GM12891 (cell line): ENCODE measurements at regions not wholly inside any gene's neighbourhood (a gene's known extent, or its start where the extent isn't known, plus 50 kb on each side); places are given as distances from the start of the nearest gene placed in this dataset.
"Not testable (repeated sequence)": the region's sequence is repeated elsewhere in the genome, so short reads cannot be mapped to it uniquely, and the experiment has no call there.

Source experiments
- DNase-seq: peaks from one replicate; pipeline ENCODE4 v3.0.0; 2011; ENCODE audit warnings: low spot score; ENCODE audit not compliant: insufficient read length
- FAIRE-seq: peaks from 2 replicates; lab custom pipeline; 2011; peaks lifted over from hg19 to GRCh38; lab: Jason Lieb, UNC
- PAX5 ChIP-seq: IDR thresholded peaks from 2 replicates; pipeline ENCODE4 v1.6.1; 2011; ENCODE audit warnings: low read length, moderate library complexity, mild to moderate bottlenecking; ENCODE audit not compliant: insufficient read depth, severe bottlenecking
- POLR2A ChIP-seq: IDR thresholded peaks from 2 replicates; pipeline ENCODE4 v1.6.1; 2011; ENCODE audit warnings: low read depth, low read length, control low read depth
- POLR2AphosphoS5 ChIP-seq: IDR thresholded peaks from 2 replicates; pipeline ENCODE4 v1.6.1; 2011; ENCODE audit warnings: low read depth, low read length, control low read depth
- POU2F2 ChIP-seq: IDR thresholded peaks from 2 replicates; pipeline ENCODE4 v1.6.1; 2011; ENCODE audit warnings: low read depth, mild to moderate bottlenecking, control low read depth, low read length, moderate library complexity
- SPI1 ChIP-seq: IDR thresholded peaks from 2 replicates; pipeline ENCODE4 v1.6.1; 2011; ENCODE audit warnings: low read depth, low read length, control low read depth
- TAF1 ChIP-seq: IDR thresholded peaks from 2 replicates; pipeline ENCODE4 v1.6.1; 2011; ENCODE audit warnings: low read depth, low read length, control low read depth

DNA sequence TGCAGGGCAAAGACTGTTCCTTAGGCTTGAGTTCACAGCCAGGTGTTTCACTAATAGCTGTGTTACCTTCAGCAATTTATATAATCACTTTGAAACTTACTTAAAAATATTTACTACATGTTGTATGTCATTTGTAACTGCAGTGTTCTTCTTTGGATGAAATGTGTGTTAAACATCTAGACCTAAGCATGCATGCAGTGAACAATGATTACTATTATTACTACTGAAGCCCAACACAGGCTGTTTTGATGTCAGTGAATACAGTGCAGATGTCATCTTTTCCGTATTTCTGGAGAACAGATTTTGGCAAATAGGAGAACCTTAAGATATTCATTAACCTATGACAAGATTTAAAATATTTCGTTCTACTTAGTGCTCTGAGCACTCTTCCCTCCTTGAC is 101.8 kb upstream of the ANK2 start:
- FAIRE-seq (no peak), DNase-seq (no peak)
- TF ChIP-seq PAX5, result no peak
- no peak for TF ChIP-seq POLR2AphosphoS5
- no peak for TF ChIP-seq SPI1
- TF ChIP-seq TAF1, result no peak
- no peak for TF ChIP-seq POLR2A
- no peak for TF ChIP-seq POU2F2

DNA sequence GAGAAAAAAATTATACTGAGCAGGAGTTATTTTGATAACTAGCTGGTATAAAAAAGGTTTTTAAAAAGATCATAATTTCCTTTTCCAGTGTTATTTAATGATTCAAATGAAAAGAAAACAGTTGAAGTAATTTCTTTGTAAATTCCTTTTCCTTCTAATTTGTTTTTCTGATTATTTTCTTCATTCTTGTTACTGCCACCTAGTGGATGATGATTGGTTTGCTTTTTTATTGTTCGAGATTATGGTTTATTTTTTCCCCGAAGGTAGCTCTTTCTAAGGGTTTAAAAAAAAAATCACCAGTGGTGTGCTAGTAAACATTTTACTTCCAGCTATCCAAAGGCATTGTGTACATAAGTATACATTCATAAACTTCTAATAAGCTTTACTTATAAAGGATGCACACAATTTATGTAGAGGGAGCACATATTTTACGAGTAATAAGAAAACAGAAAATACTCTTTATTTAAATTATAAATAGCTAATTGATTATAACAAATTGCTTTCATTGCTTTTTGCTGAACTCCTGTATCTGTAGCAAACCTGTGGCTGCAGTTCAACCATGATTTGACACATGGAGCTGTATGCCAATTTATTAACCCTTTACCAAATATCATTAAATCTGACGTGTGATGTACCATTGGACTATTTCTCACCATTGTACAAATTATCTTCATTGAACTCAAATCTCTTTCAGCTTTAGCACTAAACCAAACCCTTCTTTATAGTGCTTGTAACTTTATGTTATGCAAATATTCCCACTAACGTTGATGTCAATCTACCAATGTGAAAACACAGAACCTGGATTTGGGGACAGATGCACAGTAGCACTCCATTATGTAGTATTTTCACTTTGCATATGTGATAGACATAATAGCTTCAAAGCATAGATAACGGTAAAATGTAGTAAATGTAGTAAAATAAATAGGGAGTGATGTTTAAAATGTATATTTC is 97.8 kb upstream of the ANK2 start:
- DNase-seq, result no peak
- TF ChIP-seq POLR2A (no peak), SPI1 (no peak), POLR2AphosphoS5 (no peak), PAX5 (no peak), POU2F2 (no peak), TAF1 (no peak)
- FAIRE-seq, result peak; percentile 59

DNA sequence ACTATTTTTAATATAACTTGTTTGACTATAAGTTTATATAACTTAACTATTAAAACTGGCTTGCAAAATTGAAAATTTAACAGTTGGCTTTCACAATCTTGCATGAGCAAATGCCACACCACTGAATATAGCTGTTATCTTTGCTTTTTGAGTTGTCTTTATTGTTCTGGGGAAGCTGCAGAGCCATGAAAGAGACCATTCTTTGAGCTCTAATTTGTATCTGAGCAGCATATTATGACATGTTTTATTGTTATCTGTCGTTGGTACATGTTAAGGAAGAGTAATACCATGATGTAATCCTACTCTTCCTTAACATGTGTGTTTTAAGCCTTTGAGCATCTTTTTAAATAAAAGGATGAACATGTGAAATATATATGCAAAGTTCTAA is 97.1 kb upstream of the ANK2 start:
- FAIRE-seq (no peak), DNase-seq (no peak)
- TF ChIP-seq SPI1 (no peak), POLR2A (no peak), PAX5 (no peak), POLR2AphosphoS5 (no peak), POU2F2 (no peak), TAF1 (no peak)

DNA sequence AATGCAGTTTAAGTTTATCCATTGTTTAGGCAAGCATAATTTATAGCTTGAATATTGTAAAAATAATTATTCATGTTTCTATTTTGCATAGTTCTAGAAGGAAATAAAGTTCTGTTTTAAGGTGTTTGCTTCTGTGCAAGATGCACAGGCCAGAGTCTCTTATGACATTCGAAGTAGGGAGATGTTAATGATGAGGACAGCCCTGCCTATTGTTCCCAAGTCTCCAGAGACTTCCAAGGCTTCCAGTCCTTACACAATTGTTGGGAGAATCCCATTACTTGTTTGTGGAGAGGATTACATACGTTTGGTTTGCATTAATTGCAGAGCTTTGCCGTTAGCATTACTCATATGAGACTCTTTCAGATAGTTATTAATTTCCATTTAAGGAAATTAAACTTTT is 96.2 kb upstream of the ANK2 start:
- no peak for TF ChIP-seq POU2F2
- no peak for TF ChIP-seq SPI1
- no peak for TF ChIP-seq POLR2A
- no peak for TF ChIP-seq POLR2AphosphoS5
- TF ChIP-seq TAF1, result no peak
- no peak for DNase-seq
- no peak for FAIRE-seq

DNA sequence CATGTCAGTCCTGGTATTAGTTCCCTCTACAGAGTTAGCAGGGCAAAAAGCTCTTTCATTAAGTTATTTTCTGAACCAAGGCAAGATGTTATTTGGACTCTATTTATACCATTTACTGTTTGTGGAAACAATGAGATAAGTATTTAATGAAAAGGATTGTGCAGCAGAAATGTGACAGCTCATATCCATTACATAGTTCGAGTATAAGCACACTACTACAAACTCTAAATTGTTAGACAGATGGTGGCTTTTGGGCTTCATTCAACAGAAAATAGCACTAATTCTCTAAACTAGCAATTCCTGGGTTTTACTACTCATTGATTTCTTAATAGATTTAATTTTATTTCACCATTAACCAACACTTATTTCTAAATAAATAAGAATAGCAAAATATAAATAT is 95.2 kb upstream of the ANK2 start:
- FAIRE-seq (no peak), DNase-seq (no peak)
- TF ChIP-seq SPI1 (no peak), POLR2AphosphoS5 (no peak), PAX5 (no peak), POLR2A (no peak), TAF1 (no peak), POU2F2 (no peak)

DNA sequence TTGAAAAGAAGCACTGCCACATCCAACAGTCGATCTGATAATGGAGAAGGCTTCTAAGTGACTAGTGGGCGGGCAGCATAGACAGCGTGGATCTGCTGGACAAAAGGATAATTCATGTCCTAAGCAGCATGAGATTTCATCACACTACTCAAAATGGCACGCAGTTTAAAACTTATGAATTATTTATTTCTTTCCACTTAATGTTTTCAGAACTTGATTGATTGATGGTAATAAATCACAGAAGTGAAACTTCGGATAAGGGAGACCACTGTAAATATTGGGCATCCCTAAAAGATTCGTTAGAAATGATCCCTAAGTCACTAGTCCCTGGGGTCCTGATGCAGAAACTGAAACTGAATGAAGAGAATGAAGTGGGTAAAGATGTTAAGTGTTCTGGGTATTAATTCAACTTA is 93.0 kb upstream of the ANK2 start:
- DNase-seq (no peak), FAIRE-seq (no peak)
- TF ChIP-seq POLR2AphosphoS5 (no peak), PAX5 (no peak), POU2F2 (no peak), TAF1 (no peak), POLR2A (no peak), SPI1 (no peak)

DNA sequence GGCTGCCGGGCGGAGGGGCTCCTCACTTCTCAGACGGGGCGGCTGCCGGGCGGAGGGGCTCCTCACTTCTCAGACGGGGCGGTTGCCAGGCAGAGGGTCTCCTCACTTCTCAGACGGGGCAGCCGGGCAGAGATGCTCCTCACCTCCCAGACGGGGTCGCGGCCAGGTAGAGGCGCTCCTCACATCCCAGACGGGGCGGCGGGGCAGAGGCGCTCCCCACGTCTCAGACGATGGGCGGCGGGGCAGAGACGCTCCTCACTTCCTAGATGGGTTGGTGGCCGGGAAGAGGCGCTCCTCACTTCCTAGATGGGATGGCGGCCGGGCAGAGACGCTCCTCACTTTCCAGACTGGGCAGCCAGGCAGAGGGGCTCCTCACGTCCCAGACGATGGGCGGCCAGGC is 91.7 kb upstream of the ANK2 start:
- not testable (repeated sequence) for DNase-seq, FAIRE-seq

DNA sequence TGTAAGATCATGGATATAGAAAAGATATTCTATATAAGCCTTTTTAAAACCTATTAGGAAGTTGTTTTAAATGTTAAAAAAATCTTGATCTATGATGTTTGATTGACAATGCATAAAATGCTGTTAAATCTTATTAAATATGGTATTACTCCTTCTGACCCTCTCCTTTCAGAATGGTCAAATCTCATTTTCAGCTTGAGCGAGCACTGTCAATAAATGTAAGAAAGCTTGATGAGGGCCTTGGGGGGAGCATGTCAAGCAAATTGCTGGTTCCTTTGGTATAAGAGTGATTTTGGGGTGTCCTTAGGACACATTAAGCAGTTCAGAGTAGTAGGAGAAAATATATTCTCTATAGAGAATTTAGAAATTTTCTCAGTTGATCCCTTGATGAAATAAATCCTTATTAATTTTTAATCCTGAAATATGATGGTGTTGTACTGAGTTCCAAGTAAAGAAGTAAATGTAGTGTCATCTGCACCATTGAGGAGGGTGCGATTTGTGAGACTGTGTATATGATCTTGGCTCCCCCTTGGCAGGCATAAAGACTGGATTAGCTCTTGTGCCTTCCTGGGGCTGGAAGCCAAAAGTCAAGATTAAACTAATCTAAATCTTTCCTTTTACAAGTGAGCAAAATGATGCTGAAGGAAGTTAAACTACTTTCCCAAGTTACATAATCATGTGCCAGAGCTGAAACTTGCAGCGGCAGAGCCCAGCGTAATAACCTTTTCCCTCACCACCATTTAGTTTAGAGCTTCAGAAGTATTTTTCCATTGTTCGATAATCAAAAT is 82.6 kb upstream of the ANK2 start:
- TF ChIP-seq TAF1, result no peak
- TF ChIP-seq POLR2A, result no peak
- TF ChIP-seq PAX5, result no peak
- TF ChIP-seq POLR2AphosphoS5, result no peak
- TF ChIP-seq POU2F2, result no peak
- no peak for TF ChIP-seq SPI1
- FAIRE-seq (no peak), DNase-seq (no peak)

DNA sequence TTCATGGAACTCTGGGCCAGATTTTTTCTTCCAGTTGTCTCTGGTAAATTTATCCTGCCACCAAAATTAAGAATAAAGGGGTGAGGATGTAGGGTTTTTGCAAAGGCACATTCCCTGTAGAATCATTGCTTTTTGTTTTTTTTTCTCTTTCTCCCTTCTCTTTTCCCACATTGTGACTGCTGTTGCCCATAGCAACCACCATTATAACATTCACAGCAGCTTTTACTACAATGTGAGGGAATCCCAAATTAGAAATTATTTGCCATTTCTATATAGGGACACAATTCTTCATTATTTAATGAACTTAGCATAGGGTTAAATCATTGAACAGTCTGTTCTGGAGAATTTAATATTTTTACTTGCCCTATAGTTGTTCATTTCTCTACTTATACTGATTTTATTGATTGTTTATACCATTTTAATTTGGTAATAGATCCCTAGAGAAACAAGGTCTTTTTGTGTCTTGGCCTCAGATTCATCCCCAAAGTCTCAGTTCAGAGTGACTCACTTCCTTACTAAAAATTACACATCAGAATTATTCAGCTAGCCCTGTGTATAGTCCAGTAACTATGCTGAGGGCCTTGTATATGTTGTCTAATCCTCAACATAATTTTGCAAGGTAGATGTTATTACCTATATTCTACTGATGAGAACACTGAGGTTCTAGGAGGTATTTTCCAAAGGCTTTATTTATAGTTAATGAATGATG is 80.8 kb upstream of the ANK2 start:
- no peak for DNase-seq
- TF ChIP-seq POLR2A (no peak), PAX5 (no peak), TAF1 (no peak), POU2F2 (no peak), POLR2AphosphoS5 (no peak), SPI1 (no peak)
- FAIRE-seq, result no peak

DNA sequence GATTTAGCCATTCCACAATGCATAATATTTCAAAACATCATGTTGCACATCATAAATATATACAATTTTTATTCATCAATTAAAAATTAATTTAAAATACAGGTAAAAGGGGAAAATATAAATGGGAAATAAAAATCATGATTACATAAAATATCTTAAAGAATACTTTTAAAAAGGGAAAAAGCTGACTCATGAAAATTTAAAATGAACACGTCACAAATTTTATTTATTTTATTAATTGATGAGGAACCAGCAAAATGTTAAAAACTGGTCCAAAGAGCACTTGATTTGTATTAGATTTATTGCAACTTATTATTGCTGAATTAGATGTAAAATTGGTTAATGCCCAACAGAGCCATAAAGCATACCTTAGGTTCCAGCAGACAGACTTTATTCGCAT is 78.5 kb upstream of the ANK2 start:
- FAIRE-seq (no peak), DNase-seq (no peak)
- TF ChIP-seq POLR2AphosphoS5, result no peak
- TF ChIP-seq SPI1, result no peak
- no peak for TF ChIP-seq POU2F2
- TF ChIP-seq PAX5, result no peak
- TF ChIP-seq POLR2A, result no peak
- no peak for TF ChIP-seq TAF1
